SK-N-SH treated with all-trans-retinoic acid at 6 μM for 48 hours (cell line): ENCODE measurements at regions not wholly inside any gene's neighbourhood (a gene's known extent, or its start where the extent isn't known, plus 50 kb on each side); places are given as distances from the start of the nearest gene placed in this dataset.

Source experiments
- ARNTL ChIP-seq: fragments of 450-650 bp; formaldehyde crosslinking; IDR thresholded peaks from 2 replicates; pipeline ENCODE4 v1.5.0; 2020; ENCODE audit warnings: low read depth, mild to moderate bottlenecking, moderate library complexity, borderline replicate concordance
- ISL1 ChIP-seq: fragments of 250-450 bp; sonication (Bioruptor Pico); IDR thresholded peaks from 2 replicates; pipeline ENCODE4 v2.1.2; 2022; ENCODE audit warnings: mild to moderate bottlenecking, moderate library complexity
- PATZ1 ChIP-seq: fragments of 250-450 bp; sonication (Bioruptor Pico); IDR thresholded peaks from 2 replicates; pipeline ENCODE4 v1.8.0; 2020; ENCODE audit warnings: mild to moderate bottlenecking, moderate library complexity, borderline replicate concordance
- SNAI2 ChIP-seq: fragments of 250-450 bp; sonication (Bioruptor Pico); IDR thresholded peaks from 2 replicates; pipeline ENCODE4 v1.5.0; 2020; ENCODE audit warnings: mild to moderate bottlenecking, moderate library complexity
- TCF4 ChIP-seq: fragments of 250-450 bp; sonication (Bioruptor Pico); IDR thresholded peaks from 2 replicates; pipeline ENCODE4 v1.8.0; 2021; ENCODE audit warnings: mild to moderate bottlenecking, moderate library complexity, borderline replicate concordance
- TOX ChIP-seq: fragments of 250-450 bp; sonication (Bioruptor Pico); IDR thresholded peaks from 2 replicates; pipeline ENCODE4 v1.8.0; 2021; ENCODE audit warnings: mild to moderate bottlenecking, moderate library complexity, borderline replicate concordance
- ZC3H10 ChIP-seq: fragments of 250-450 bp; sonication (Bioruptor Pico); IDR thresholded peaks from 2 replicates; pipeline ENCODE4 v1.5.1; 2021; ENCODE audit warnings: mild to moderate bottlenecking, moderate library complexity
- ZFP3 ChIP-seq: fragments of 250-450 bp; sonication (Bioruptor Pico); IDR thresholded peaks from 2 replicates; pipeline ENCODE4 v1.5.0; 2020; ENCODE audit warnings: mild to moderate bottlenecking, moderate library complexity
- ZFP30 ChIP-seq: fragments of 450-650 bp; formaldehyde crosslinking; IDR thresholded peaks from 2 replicates; pipeline ENCODE4 v1.5.0; 2022; ENCODE audit warnings: mild to moderate bottlenecking, moderate library complexity

DNA sequence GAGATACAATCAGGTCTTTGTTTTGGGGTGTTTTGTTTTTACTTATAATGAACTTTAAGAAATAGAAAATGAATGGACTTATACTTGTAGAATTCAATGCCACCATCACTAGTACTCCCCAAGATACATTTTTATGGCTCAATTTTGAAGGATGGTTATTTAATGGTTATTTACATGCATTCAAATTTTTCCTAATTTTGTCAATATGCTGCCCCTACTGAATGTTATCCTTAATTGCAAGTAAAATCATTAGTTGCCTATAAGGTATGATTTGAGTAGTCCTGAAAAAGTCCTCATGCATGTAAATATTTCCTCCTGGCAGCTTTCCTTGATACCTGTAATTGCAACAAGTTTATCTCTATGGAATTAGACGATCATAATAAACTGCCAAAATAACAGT lies 391.2 kb downstream of the BCAT1 start:
- TF ChIP-seq ARNTL (CRISPR knock-in tag) (no peak), TOX (CRISPR knock-in tag) (no peak), PATZ1 (no peak), ZFP30 (CRISPR knock-in tag) (no peak), TCF4 (no peak), ZC3H10 (no peak), ZFP3 (CRISPR knock-in tag) (no peak), ISL1 (CRISPR knock-in tag) (no peak), SNAI2 (CRISPR knock-in tag) (no peak)
